ENCODE measurements at regions not wholly inside any gene's neighbourhood (a gene's known extent, or its start where the extent isn't known, plus 50 kb on each side); places are given as distances from the start of the nearest gene placed in this dataset.
"Not testable (repeated sequence)": the region's sequence is repeated elsewhere in the genome, so short reads cannot be mapped to it uniquely, and the experiment has no call there.

DNA sequence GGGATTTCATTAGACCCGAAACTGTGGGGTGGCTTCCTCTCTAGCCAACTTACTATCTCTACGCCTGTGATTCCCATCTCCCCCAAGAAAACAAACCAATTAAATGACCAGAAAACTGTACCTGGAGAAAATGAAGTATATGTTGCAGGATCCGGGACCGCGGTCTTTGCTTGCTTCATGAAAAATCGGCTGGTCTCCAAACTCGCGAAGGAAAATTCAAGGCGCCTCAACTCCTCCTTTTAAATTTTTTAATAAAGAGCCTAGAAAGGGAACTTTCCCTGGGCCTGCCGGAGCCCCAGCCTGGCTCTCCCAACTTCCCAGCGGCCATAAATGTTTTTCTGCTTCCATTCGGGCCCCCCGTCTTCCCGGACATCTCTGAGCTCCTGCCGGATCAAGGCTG, 110.8 kb upstream of the FOXD4L5 start:
- not testable (repeated sequence) for TF ChIP-seq ASH2L (IDR thresholded peaks at IDR 0.05; ENCODE audit: insufficient read length, low read depth, low read length); CBX5 (CRISPR knock-in tag; IDR thresholded peaks at IDR 0.05; ENCODE audit: borderline replicate concordance); TARDBP (CRISPR knock-in tag; IDR thresholded peaks at IDR 0.05)

Measured in HepG2 (cell line).